ENCODE measurements at regions not wholly inside any gene's neighbourhood (a gene's known extent, or its start where the extent isn't known, plus 50 kb on each side); places are given as distances from the start of the nearest gene placed in this dataset.

GRCh38 chr7:35355911-35356310 is 102.0 kb upstream of the TBX20 start:
- TF ChIP-seq CTCF (conservative IDR thresholded peaks at IDR 0.05; ENCODE audit: low read depth, low read length) (no peak), EZH2 (IDR thresholded peaks at IDR 0.05; ENCODE audit: borderline replicate concordance, low read depth, low read length, poor library complexity, severe bottlenecking) (no peak)
